ENCODE measurements at regions not wholly inside any gene's neighbourhood (a gene's known extent, or its start where the extent isn't known, plus 50 kb on each side); places are given as distances from the start of the nearest gene placed in this dataset.

DNA sequence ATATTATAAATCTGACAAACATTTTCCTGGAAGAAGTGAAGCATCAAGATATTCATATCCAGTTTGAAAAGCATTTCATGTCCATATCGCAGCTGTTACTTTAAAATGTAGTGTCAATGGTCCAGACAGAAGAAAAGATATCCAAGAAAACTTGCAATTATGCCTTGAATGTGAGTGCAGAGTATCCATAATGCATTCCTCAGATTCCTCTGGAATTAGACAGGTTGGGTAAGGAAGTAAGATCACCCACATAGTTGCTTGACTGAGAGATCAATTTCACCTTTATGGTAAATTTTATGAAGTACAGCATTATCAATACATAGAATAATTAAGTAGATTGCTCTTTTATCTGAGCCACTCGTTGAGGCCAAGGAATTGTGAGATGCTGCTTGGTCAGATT is 327.0 kb upstream of the SLITRK5 start:
- no peak for DNase-seq (ENCODE audit: low spot score)
- Histone ChIP-seq H2AFZ (ENCODE audit: low read length) (no peak overlapping the region), H3K9me2 (ENCODE audit: insufficient read depth, low read length) (no peaks in the 10 kb centered on the region), H4K20me1 (ENCODE audit: insufficient read depth, low read length) (no peaks in the 10 kb centered on the region), H3K36me3 (ENCODE audit: insufficient read depth, low read length) (no peaks in the 10 kb centered on the region), H3K4me2 (ENCODE audit: low read length) (no peak overlapping the region), H3K4me3 (ENCODE audit: low read depth, low read length, poor library complexity, severe bottlenecking) (no peak overlapping the region), H3K9me3 (ENCODE audit: low read length) (no peaks in the 10 kb centered on the region), H3K27ac (ENCODE audit: low read depth, low read length, poor library complexity, severe bottlenecking) (no peak overlapping the region), H3K79me2 (ENCODE audit: insufficient read depth, low read depth, low read length) (no peaks in the 10 kb centered on the region), H3K4me1 (ENCODE audit: insufficient read depth, low read length, poor library complexity, severe bottlenecking) (no peaks in the 10 kb centered on the region)
- ChIA-PET CTCF (ENCODE audit: unreplicated experiment) (no interaction called here), POLR2A (interaction anchor here (0.7 to 0.8 kb wide), 2 partner anchors 18 to 73 kb away, joined by 3 read pairs; no protein-coding TSS in a partner anchor)
- no TSS peak for BruUV-seq (replicated peaks)
- TF ChIP-seq, protein P1, sequence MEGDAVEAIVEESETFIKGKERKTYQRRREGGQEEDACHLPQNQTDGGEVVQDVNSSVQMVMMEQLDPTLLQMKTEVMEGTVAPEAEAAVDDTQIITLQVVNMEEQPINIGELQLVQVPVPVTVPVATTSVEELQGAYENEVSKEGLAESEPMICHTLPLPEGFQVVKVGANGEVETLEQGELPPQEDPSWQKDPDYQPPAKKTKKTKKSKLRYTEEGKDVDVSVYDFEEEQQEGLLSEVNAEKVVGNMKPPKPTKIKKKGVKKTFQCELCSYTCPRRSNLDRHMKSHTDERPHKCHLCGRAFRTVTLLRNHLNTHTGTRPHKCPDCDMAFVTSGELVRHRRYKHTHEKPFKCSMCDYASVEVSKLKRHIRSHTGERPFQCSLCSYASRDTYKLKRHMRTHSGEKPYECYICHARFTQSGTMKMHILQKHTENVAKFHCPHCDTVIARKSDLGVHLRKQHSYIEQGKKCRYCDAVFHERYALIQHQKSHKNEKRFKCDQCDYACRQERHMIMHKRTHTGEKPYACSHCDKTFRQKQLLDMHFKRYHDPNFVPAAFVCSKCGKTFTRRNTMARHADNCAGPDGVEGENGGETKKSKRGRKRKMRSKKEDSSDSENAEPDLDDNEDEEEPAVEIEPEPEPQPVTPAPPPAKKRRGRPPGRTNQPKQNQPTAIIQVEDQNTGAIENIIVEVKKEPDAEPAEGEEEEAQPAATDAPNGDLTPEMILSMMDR (conservative IDR thresholded peaks at IDR 0.05; ENCODE audit: low read length): no peak
- TF ChIP-seq EZH2phosphoT487 (IDR thresholded peaks at IDR 0.05; ENCODE audit: borderline replicate concordance, low read depth, low read length): no peak
- intact Hi-C loops (cut with micrococcal nuclease; ENCODE audit: unreplicated experiment): no loop called here

DNA sequence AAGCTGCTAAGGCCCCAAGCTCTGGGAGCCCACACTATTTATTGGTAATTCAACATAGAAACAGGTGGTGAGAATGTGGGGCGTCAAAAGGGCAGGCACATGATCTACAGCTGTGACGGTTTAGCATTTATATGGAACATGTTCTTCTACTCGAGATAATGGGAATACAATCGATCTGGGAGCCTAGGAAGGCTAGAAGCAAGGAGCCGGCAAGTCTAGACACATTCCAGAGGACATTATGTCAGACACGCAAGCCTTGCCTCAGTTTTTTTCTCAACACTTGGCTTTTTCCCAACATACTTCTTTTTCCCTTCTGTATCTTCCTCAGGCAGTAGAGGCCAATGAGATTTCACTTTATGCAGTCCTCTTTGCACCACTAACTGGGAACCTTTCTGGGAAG is 315.7 kb upstream of the SLITRK5 start:
- Histone ChIP-seq H3K36me3 (ENCODE audit: insufficient read depth, low read length) (no peaks in the 10 kb centered on the region), H3K4me1 (ENCODE audit: insufficient read depth, low read length, poor library complexity, severe bottlenecking) (no peaks in the 10 kb centered on the region), H2AFZ (ENCODE audit: low read length) (no peak overlapping the region), H3K9me2 (ENCODE audit: insufficient read depth, low read length) (no peaks in the 10 kb centered on the region), H3K9me3 (ENCODE audit: low read length) (no peaks in the 10 kb centered on the region), H3K4me3 (ENCODE audit: low read depth, low read length, poor library complexity, severe bottlenecking) (no peak overlapping the region), H3K79me2 (ENCODE audit: insufficient read depth, low read depth, low read length) (no peaks in the 10 kb centered on the region), H4K20me1 (ENCODE audit: insufficient read depth, low read length) (no peaks in the 10 kb centered on the region), H3K27ac (ENCODE audit: low read depth, low read length, poor library complexity, severe bottlenecking) (no peak overlapping the region), H3K4me2 (ENCODE audit: low read length) (no peak overlapping the region)
- no peak for TF ChIP-seq EZH2phosphoT487 (IDR thresholded peaks at IDR 0.05; ENCODE audit: borderline replicate concordance, low read depth, low read length)
- TF ChIP-seq, protein P1 (conservative IDR thresholded peaks at IDR 0.05; ENCODE audit: low read length): no peak
- CTCF ChIA-PET (ENCODE audit: unreplicated experiment): no interaction called here
- intact Hi-C loops (cut with micrococcal nuclease; ENCODE audit: unreplicated experiment): no loop called here
- no TSS peak for BruUV-seq (replicated peaks)
- POLR2A ChIA-PET: interaction anchor here (0.7 kb wide), 1 partner anchor 110 kb away, joined by 3 read pairs; no protein-coding TSS in a partner anchor
- DNase-seq (ENCODE audit: low spot score): no peak

DNA sequence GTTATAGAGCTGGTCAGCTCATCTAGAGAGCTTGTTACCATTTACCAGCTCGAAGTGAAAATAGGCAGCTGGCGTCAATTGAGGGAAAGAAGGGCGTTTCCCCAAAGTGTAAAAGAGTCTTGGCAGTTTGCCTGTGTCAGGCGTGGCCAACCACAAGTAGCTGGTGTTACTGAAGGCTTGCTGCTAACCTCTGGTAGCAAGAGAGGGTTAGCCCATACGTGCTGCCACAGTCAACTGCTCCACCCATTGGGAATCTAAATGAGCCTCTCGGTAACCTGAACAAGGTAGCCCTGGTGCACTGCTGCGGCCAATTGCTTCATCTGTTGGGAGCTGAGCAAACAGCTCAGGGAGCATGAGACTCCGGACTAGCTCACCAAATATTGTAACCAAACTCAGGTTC is 314.9 kb upstream of the SLITRK5 start:
- Histone ChIP-seq H3K9me3 (ENCODE audit: low read length) (no peaks in the 10 kb centered on the region), H3K4me2 (ENCODE audit: low read length) (no peak overlapping the region), H3K79me2 (ENCODE audit: insufficient read depth, low read depth, low read length) (no peaks in the 10 kb centered on the region), H4K20me1 (ENCODE audit: insufficient read depth, low read length) (no peaks in the 10 kb centered on the region), H3K4me1 (ENCODE audit: insufficient read depth, low read length, poor library complexity, severe bottlenecking) (no peaks in the 10 kb centered on the region), H3K9me2 (ENCODE audit: insufficient read depth, low read length) (no peaks in the 10 kb centered on the region), H3K36me3 (ENCODE audit: insufficient read depth, low read length) (no peaks in the 10 kb centered on the region), H3K4me3 (ENCODE audit: low read depth, low read length, poor library complexity, severe bottlenecking) (no peak overlapping the region), H3K27ac (ENCODE audit: low read depth, low read length, poor library complexity, severe bottlenecking) (no peak overlapping the region), H2AFZ (ENCODE audit: low read length) (no peak overlapping the region)
- no TSS peak for BruUV-seq (replicated peaks)
- POLR2A ChIA-PET: interaction anchor here (1.0 to 1.2 kb wide), 2 partner anchors 16 to 24 kb away, joined by 3 read pairs; no protein-coding TSS in a partner anchor
- CTCF ChIA-PET (ENCODE audit: unreplicated experiment): interaction anchor here (0.6 kb wide), 1 partner anchor 252 kb away, joined by 4 read pairs; no protein-coding TSS in a partner anchor
- intact Hi-C loops (cut with micrococcal nuclease; ENCODE audit: unreplicated experiment): no loop called here
- TF ChIP-seq, protein P1 (conservative IDR thresholded peaks at IDR 0.05; ENCODE audit: low read length): no peak
- no peak for TF ChIP-seq EZH2phosphoT487 (IDR thresholded peaks at IDR 0.05; ENCODE audit: borderline replicate concordance, low read depth, low read length)
- DNase-seq (ENCODE audit: low spot score): no peak
